ENCODE measurements at regions not wholly inside any gene's neighbourhood (a gene's known extent, or its start where the extent isn't known, plus 50 kb on each side); places are given as distances from the start of the nearest gene placed in this dataset.

- TF ChIP-seq SUZ12 (IDR thresholded peaks at IDR 0.05): no peak
- TF ChIP-seq BHLHE40 (IDR thresholded peaks at IDR 0.05; ENCODE audit: borderline replicate concordance): no peak
- TF ChIP-seq PKNOX1 (IDR thresholded peaks at IDR 0.05): no peak
- TF ChIP-seq FOXK2 (IDR thresholded peaks at IDR 0.05): no peak
- TF ChIP-seq ELF4 (IDR thresholded peaks at IDR 0.05): no peak
- TF ChIP-seq SP1 (IDR thresholded peaks at IDR 0.05): no peak
- TF ChIP-seq NFRKB (IDR thresholded peaks at IDR 0.05): no peak
- TF ChIP-seq LEF1 (IDR thresholded peaks at IDR 0.05; ENCODE audit: borderline replicate concordance): no peak
- TF ChIP-seq TARDBP (IDR thresholded peaks at IDR 0.05): no peak
- TF ChIP-seq HDGF (IDR thresholded peaks at IDR 0.05; ENCODE audit: borderline replicate concordance): no peak
- no peak for TF ChIP-seq FOXM1 (IDR thresholded peaks at IDR 0.05; ENCODE audit: borderline replicate concordance)
- no peak for TF ChIP-seq ARNT (IDR thresholded peaks at IDR 0.05)
- DNase-seq (ENCODE audit: extremely low spot score): no peak
- CTCF ChIA-PET: no interaction called here
- POLR2A ChIA-PET: no interaction called here
Measured at GRCh38 chr5:3330442-3330841, 265.2 kb upstream of the IRX1 start.

- POLR2A ChIA-PET: no interaction called here
- no peak for DNase-seq (ENCODE audit: extremely low spot score)
- TF ChIP-seq ARNT (IDR thresholded peaks at IDR 0.05) (no peak), FOXK2 (IDR thresholded peaks at IDR 0.05) (no peak), FOXM1 (IDR thresholded peaks at IDR 0.05; ENCODE audit: borderline replicate concordance) (no peak), FOXA1 (IDR thresholded peaks at IDR 0.05) (no peak), LEF1 (IDR thresholded peaks at IDR 0.05; ENCODE audit: borderline replicate concordance) (no peak), L3MBTL2 (conservative IDR thresholded peaks at IDR 0.05) (no peak), CTBP1 (IDR thresholded peaks at IDR 0.05; ENCODE audit: borderline replicate concordance) (no peak), ZNF384 (IDR thresholded peaks at IDR 0.05) (no peak), NFRKB (IDR thresholded peaks at IDR 0.05) (no peak), SP1 (IDR thresholded peaks at IDR 0.05) (no peak), PKNOX1 (IDR thresholded peaks at IDR 0.05) (no peak), BHLHE40 (IDR thresholded peaks at IDR 0.05; ENCODE audit: borderline replicate concordance) (no peak)
- CTCF ChIA-PET: no interaction called here
Measured at GRCh38 chr5:3329427-3329826, 266.2 kb upstream of the IRX1 start.

GRCh38 chr5:3326841-3327232, 268.8 kb upstream of the IRX1 start:
- CTCF ChIA-PET: no interaction called here
- TF ChIP-seq FOXA1 (IDR thresholded peaks at IDR 0.05): no peak
- no peak for TF ChIP-seq BHLHE40 (IDR thresholded peaks at IDR 0.05; ENCODE audit: borderline replicate concordance)
- no peak for DNase-seq (ENCODE audit: extremely low spot score)
- POLR2A ChIA-PET: no interaction called here

- DNase-seq (ENCODE audit: extremely low spot score): no peak
- POLR2A ChIA-PET: no interaction called here
Measured at GRCh38 chr5:3325972-3326840, 269.4 kb upstream of the IRX1 start.

GRCh38 chr5:3325201-3325971, 270.2 kb upstream of the IRX1 start:
- DNase-seq (ENCODE audit: extremely low spot score): no peak
- ChIA-PET POLR2A (no interaction called here), CTCF (no interaction called here)
- TF ChIP-seq SUZ12 (IDR thresholded peaks at IDR 0.05) (no peak), CTBP1 (IDR thresholded peaks at IDR 0.05; ENCODE audit: borderline replicate concordance) (no peak), BHLHE40 (IDR thresholded peaks at IDR 0.05; ENCODE audit: borderline replicate concordance) (no peak), FOXK2 (IDR thresholded peaks at IDR 0.05) (no peak), SP1 (IDR thresholded peaks at IDR 0.05) (no peak), ARNT (IDR thresholded peaks at IDR 0.05) (no peak), L3MBTL2 (conservative IDR thresholded peaks at IDR 0.05) (no peak), NFRKB (IDR thresholded peaks at IDR 0.05) (no peak), ELF4 (IDR thresholded peaks at IDR 0.05) (no peak), LEF1 (IDR thresholded peaks at IDR 0.05; ENCODE audit: borderline replicate concordance) (no peak), PKNOX1 (IDR thresholded peaks at IDR 0.05) (no peak), FOXA1 (IDR thresholded peaks at IDR 0.05) (no peak), TARDBP (IDR thresholded peaks at IDR 0.05) (no peak), FOXM1 (IDR thresholded peaks at IDR 0.05; ENCODE audit: borderline replicate concordance) (no peak), ZNF384 (IDR thresholded peaks at IDR 0.05) (no peak), HDGF (IDR thresholded peaks at IDR 0.05; ENCODE audit: borderline replicate concordance) (no peak)

More at GRCh38 chr5:3325972-3326840, 269.4 kb upstream of the IRX1 start:
- CTCF ChIA-PET: no interaction called here
- TF ChIP-seq ARNT (IDR thresholded peaks at IDR 0.05) (no peak), NFRKB (IDR thresholded peaks at IDR 0.05) (no peak), SUZ12 (IDR thresholded peaks at IDR 0.05) (no peak), BHLHE40 (IDR thresholded peaks at IDR 0.05; ENCODE audit: borderline replicate concordance) (no peak), CTBP1 (IDR thresholded peaks at IDR 0.05; ENCODE audit: borderline replicate concordance) (no peak), ZNF384 (IDR thresholded peaks at IDR 0.05) (no peak), SP1 (IDR thresholded peaks at IDR 0.05) (no peak), FOXK2 (IDR thresholded peaks at IDR 0.05) (no peak), PKNOX1 (IDR thresholded peaks at IDR 0.05) (no peak), HDGF (IDR thresholded peaks at IDR 0.05; ENCODE audit: borderline replicate concordance) (no peak), LEF1 (IDR thresholded peaks at IDR 0.05; ENCODE audit: borderline replicate concordance) (no peak), L3MBTL2 (conservative IDR thresholded peaks at IDR 0.05) (no peak), TARDBP (IDR thresholded peaks at IDR 0.05) (no peak), ELF4 (IDR thresholded peaks at IDR 0.05) (no peak), FOXA1 (IDR thresholded peaks at IDR 0.05) (no peak), FOXM1 (IDR thresholded peaks at IDR 0.05; ENCODE audit: borderline replicate concordance) (no peak)

All from HEK293T (cell line).